ENCODE measurements at regions not wholly inside any gene's neighbourhood (a gene's known extent, or its start where the extent isn't known, plus 50 kb on each side); places are given as distances from the start of the nearest gene placed in this dataset.

GRCh38 chr4:176383273-176384077 lies 63.7 kb downstream of the SPCS3 start:
- DNase-seq (ENCODE audit: low read depth), result no peak
- in situ Hi-C loops (cut with HindIII; ENCODE audit: low pct_unique_long_range_greater_than_20kb, low sequenced_read_pairs), result no loop called here

DNA sequence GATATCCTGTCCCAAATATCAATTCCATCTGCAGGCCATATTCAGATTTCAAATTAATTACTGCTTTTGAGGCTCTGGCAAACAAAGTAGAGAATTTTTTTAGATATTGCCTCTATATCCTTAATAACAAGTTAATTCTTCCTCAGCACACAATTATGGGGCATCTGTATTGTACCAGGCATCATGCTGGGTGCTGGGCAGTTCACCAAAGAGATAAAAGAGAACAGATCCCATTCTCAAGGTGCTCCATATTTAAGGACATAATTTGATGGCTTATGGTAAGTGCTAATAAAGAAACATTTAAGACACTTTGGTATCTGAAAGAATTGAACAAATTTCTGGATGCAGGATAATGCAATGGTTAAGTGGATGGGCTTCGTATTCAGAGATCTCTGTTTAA lies 65.8 kb downstream of the SPCS3 start:
- in situ Hi-C loops (cut with HindIII; ENCODE audit: low pct_unique_long_range_greater_than_20kb, low sequenced_read_pairs), result no loop called here
- no peak for DNase-seq (ENCODE audit: low read depth)

GRCh38 chr4:176387571-176387970 lies 67.8 kb downstream of the SPCS3 start:
- in situ Hi-C loops (cut with HindIII; ENCODE audit: low pct_unique_long_range_greater_than_20kb, low sequenced_read_pairs), result no loop called here
- DNase-seq (ENCODE audit: low read depth), result no peak

DNA sequence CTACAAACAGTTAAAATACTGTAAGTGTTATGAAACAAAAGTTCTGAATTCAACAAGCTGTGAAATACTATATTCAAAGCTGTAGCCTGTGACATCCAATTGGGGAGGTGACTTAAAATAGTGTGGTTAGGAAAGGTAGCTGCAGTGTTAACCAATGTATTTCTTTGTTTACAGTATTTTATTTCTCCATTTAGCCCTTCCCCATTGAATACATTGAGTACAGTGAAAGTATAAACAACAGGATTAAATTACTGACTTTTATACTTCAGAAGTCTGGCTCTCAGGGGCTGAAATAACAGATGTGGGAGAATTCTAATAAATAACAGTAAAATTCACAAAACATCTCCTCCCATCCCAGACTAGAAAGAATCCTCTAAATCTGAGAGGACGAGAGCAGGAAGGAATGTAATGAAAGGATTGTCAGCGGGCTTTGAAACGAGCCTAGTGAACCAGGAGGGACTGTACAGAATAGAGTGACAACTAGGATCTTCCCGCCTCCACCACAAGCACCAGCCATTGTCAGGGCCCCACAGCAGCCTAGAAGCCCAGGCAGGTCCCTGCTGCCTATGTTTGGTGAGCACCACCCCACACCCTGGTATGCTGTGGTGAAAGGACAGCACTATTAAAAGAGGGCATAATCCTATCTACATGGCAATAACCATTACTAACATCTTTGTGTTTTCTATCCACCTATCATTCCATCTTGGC lies 73.7 kb downstream of the SPCS3 start:
- no peak for DNase-seq (ENCODE audit: low read depth)
- in situ Hi-C loops (cut with HindIII; ENCODE audit: low pct_unique_long_range_greater_than_20kb, low sequenced_read_pairs), result no loop called here

DNA sequence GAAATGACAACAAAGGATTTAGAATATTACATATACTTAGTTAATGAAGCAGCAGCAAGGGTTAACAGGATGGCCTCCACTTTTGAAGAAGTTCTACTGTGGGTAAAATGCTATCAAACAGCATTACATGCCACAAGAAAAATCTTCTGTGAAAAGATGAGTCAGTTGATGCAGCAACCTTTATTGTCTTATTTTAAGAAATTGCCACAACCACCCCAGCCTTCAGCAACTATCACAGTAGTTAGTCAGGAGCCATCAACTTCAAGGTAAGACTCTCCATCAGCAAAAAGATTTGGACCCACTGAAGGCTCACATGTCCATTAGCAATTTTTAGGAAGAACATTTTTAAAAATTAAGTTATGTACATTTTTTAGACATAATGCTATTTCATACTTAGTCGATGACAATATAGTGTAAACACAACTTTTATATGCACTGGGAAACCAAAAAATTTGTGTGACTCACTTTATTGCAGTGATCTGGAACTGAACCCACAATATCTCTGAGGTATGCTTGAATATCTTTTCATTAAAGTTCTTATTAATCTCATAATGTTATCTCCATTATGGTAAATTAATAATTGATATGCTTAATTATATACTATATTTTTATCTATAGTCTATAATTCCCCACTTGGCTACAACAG lies 81.2 kb downstream of the SPCS3 start:
- in situ Hi-C loops (cut with HindIII; ENCODE audit: low pct_unique_long_range_greater_than_20kb, low sequenced_read_pairs), result no loop called here
- no peak for DNase-seq (ENCODE audit: low read depth)

GRCh38 chr4:176404621-176405020 lies 84.9 kb downstream of the SPCS3 start:
- no peak for DNase-seq (ENCODE audit: low read depth)
- in situ Hi-C loops (cut with HindIII; ENCODE audit: low pct_unique_long_range_greater_than_20kb, low sequenced_read_pairs), result no loop called here

GRCh38 chr4:176406297-176406696 lies 86.5 kb downstream of the SPCS3 start:
- in situ Hi-C loops (cut with HindIII; ENCODE audit: low pct_unique_long_range_greater_than_20kb, low sequenced_read_pairs), result no loop called here
- DNase-seq (ENCODE audit: low read depth), result no peak

GRCh38 chr4:176406736-176407135 lies 87.0 kb downstream of the SPCS3 start:
- in situ Hi-C loops (cut with HindIII; ENCODE audit: low pct_unique_long_range_greater_than_20kb, low sequenced_read_pairs), result no loop called here
- DNase-seq (ENCODE audit: low read depth), result no peak

- in situ Hi-C loops (cut with HindIII; ENCODE audit: low pct_unique_long_range_greater_than_20kb, low sequenced_read_pairs), result no loop called here
- no peak for DNase-seq (ENCODE audit: low read depth)
Observed at GRCh38 chr4:176409627-176410026, 89.9 kb downstream of the SPCS3 start.

GRCh38 chr4:176413171-176413570 lies 93.4 kb downstream of the SPCS3 start:
- no peak for DNase-seq (ENCODE audit: low read depth)
- in situ Hi-C loops (cut with HindIII; ENCODE audit: low pct_unique_long_range_greater_than_20kb, low sequenced_read_pairs), result no loop called here

GRCh38 chr4:176422001-176422400 lies 102.2 kb downstream of the SPCS3 start:
- in situ Hi-C loops (cut with HindIII; ENCODE audit: low pct_unique_long_range_greater_than_20kb, low sequenced_read_pairs), result no loop called here

DNA sequence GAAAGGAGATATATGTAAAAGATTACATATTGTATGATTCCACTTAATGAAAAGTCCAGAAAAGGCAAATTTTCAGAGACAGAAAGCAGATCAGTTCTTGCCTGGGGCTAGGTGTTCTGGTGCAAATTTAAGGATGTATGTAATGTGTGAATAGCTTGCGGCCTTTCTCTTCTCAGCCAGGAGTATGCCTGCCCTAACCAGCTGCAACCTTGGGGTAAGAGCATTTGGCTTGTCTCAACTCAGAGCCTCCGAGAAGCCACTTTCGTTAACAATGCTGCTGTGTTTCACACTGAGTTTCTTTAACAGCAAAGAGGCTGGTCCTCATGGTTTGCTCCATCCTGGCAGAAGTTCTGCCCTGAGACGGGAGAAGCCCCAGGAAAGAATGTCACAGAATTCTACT lies 102.7 kb downstream of the SPCS3 start:
- in situ Hi-C loops (cut with HindIII; ENCODE audit: low pct_unique_long_range_greater_than_20kb, low sequenced_read_pairs), result no loop called here
- no peak for DNase-seq (ENCODE audit: low read depth)

More at GRCh38 chr4:176422001-176422400, 102.2 kb downstream of the SPCS3 start:
- no peak for DNase-seq (ENCODE audit: low read depth)

DNA sequence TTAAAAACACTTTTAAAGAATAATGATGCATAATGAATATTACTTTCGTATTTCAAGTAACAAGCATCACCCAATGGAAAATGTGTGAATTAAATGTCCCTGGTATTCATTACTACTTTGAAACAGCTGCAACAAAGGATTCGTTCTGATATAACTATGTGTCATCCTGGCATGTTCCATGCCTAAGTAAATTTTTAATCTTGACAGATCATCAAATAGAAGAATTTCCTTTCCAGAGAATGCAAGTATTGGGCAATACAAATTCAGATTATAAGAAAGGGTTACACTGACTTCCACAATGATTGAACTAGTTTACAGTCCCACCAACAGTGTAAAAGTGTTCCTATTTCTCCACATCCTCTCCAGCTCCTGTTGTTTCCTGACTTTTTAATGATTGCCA lies 105.3 kb downstream of the SPCS3 start:
- in situ Hi-C loops (cut with HindIII; ENCODE audit: low pct_unique_long_range_greater_than_20kb, low sequenced_read_pairs), result no loop called here
- no peak for DNase-seq (ENCODE audit: low read depth)

DNA sequence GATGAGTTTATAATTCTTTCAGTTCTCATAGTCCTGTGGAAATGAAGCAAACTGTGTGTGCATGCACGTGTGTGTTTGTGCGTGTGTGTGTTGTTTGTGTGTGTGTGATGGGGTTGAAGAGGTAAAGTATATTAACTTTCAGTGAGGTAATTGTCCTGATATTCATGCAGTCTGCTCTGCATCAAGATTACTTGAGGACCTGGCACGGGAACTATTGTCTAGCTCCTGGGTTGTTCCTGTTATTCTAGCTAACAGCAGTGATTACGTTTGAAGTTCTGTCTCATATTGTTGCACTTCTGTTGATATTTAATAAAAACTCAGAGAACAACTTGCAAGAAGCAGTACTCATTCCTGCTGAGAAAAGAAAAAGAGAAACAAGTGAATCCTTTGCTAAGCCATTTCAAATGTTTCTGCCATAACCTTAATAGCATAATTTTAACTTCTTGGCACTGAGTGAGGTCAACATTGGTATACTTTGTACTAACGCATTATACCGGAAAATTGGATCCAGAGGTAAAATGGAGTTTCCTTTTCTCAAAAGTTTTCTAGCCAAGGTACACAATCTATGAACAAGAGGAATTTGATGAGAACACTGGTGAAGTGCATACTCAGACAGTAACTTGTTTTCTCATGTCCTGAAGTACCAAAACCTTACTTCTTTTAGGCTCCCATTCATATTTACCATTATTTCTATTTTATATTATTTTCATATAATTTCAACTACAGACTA lies 113.2 kb downstream of the SPCS3 start:
- in situ Hi-C loops (cut with HindIII; ENCODE audit: low pct_unique_long_range_greater_than_20kb, low sequenced_read_pairs), result no loop called here
- DNase-seq (ENCODE audit: low read depth), result no peak

DNA sequence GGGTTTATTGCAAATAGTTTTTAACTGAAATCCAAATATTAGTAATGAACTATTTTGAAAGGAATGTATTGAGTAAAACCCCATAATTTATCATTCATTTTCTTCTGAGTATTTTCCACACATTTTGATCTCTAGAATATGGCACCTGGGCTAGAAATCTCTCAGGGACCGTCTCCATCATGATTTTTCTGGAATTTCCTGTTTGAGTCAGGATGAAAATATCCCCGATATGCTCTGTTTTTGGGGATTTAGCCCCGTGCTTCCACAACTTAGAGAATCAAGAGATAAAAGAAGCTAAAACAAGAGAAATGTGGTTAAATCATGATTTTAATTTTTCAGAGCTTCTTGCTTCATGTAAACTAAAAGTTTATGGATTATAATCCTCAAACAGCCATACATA lies 114.2 kb downstream of the SPCS3 start:
- no peak for DNase-seq (ENCODE audit: low read depth)
- in situ Hi-C loops (cut with HindIII; ENCODE audit: low pct_unique_long_range_greater_than_20kb, low sequenced_read_pairs), result no loop called here

GRCh38 chr4:176435901-176436292 lies 116.1 kb downstream of the SPCS3 start:
- in situ Hi-C loops (cut with HindIII; ENCODE audit: low pct_unique_long_range_greater_than_20kb, low sequenced_read_pairs), result no loop called here
- DNase-seq (ENCODE audit: low read depth), result no peak

DNA sequence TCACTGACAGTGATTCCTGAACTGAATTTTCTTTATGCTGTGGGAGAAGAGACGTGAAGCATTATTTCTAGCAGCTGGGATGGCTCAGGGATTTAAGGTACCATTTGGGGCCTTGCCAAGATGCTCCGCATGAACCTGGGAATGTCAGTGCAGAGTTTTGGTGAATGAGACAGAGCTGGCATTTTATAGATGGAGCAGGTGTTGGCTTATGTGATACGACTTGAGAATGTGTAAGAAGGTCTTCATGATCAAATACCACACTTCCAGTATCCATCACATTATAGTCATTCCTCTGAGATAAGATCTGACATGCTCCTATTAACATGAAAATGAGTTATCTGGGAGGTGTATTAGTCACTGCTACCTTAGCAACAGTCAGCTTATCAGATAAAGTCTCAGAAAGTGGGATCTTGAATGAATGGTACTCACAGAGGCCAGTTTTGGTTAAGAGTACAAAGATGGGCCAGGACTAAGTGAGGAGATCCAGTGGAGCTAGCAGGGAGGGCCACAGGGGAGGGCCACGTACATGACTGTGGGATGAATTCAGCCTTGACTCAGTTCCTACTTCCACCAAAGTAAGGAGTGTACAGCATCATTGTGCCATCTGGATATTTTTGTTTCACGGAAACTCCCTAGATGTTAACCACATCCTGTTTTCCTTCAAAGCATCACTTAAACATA lies 116.7 kb downstream of the SPCS3 start:
- peak; percentile 44 for DNase-seq (ENCODE audit: low read depth)
- in situ Hi-C loops (cut with HindIII; ENCODE audit: low pct_unique_long_range_greater_than_20kb, low sequenced_read_pairs), result no loop called here

- DNase-seq (ENCODE audit: low read depth), result no peak
- in situ Hi-C loops (cut with HindIII; ENCODE audit: low pct_unique_long_range_greater_than_20kb, low sequenced_read_pairs), result no loop called here
Observed at GRCh38 chr4:176437756-176438155, 118.0 kb downstream of the SPCS3 start.

Data from Caki2 (cell line).